ENCODE measurements at regions not wholly inside any gene's neighbourhood (a gene's known extent, or its start where the extent isn't known, plus 50 kb on each side); places are given as distances from the start of the nearest gene placed in this dataset.

DNA sequence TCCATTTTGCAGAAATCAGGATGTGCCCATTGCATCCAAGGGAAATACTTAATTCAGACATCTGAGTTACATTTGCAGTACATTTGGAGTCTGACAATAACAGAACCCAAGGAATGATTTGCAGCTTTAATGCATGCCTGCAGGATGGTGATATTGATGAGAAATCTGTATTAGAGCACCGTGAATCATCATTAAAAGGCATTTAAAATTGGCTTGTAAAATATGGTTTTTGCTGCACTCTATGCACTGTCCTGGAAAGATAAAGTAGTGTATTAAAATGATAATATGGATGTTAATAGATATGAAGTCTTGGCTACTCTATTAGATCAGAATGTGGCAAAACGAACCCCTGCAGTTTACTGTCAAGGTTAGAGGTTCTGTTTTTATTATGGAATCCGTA is 556.9 kb downstream of the MAT2B start:
- Histone ChIP-seq H3K27me3 (no peaks in the 10 kb centered on the region), H3K4me3 (no peak overlapping the region), H3K36me3 (no peaks in the 10 kb centered on the region), H3K9me3 (no peaks in the 10 kb centered on the region), H3K4me1 (no peaks in the 10 kb centered on the region), H3K27ac (no peak overlapping the region)
- TF ChIP-seq, protein P1, sequence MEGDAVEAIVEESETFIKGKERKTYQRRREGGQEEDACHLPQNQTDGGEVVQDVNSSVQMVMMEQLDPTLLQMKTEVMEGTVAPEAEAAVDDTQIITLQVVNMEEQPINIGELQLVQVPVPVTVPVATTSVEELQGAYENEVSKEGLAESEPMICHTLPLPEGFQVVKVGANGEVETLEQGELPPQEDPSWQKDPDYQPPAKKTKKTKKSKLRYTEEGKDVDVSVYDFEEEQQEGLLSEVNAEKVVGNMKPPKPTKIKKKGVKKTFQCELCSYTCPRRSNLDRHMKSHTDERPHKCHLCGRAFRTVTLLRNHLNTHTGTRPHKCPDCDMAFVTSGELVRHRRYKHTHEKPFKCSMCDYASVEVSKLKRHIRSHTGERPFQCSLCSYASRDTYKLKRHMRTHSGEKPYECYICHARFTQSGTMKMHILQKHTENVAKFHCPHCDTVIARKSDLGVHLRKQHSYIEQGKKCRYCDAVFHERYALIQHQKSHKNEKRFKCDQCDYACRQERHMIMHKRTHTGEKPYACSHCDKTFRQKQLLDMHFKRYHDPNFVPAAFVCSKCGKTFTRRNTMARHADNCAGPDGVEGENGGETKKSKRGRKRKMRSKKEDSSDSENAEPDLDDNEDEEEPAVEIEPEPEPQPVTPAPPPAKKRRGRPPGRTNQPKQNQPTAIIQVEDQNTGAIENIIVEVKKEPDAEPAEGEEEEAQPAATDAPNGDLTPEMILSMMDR (IDR thresholded peaks at IDR 0.05): no peak
- DNase-seq: no peak
- intact Hi-C loops (cut with DNase I; ENCODE audit: low total_unique reads): no loop called here

DNA sequence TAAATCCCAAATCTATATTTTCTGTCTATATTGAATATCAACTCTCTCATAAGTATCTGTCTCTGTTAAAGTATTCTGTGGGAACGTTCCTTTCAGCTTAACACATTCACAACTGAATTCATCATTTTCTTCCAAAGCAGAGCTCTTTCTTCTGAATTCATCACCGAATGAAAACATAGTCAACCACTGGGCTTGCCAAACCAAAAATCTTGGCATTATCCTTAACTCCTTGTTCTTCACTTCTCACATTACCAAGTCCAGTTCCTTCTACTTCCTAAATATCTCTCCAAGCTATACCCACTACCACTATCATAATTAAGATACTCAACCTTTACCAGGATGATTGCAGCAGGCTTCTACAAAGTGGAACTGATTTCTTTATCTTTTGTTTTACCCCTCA is 559.8 kb downstream of the MAT2B start:
- TF ChIP-seq, protein P1 (IDR thresholded peaks at IDR 0.05): no peak
- DNase-seq: no peak
- Histone ChIP-seq H3K4me3 (no peak overlapping the region), H3K4me1 (no peaks in the 10 kb centered on the region), H3K27me3 (no peaks in the 10 kb centered on the region), H3K27ac (no peak overlapping the region), H3K9me3 (peaks cover 0 to 6% (median 0%) of the 10 kb centered on the region in 3 donors), H3K36me3 (no peaks in the 10 kb centered on the region)
- intact Hi-C loops (cut with DNase I; ENCODE audit: low total_unique reads): no loop called here

- no peak for DNase-seq
- Histone ChIP-seq H3K27ac (no peak overlapping the region), H3K4me3 (no peak overlapping the region), H3K9me3 (peaks cover 0 to 6% (median 0%) of the 10 kb centered on the region in 3 donors), H3K4me1 (no peaks in the 10 kb centered on the region), H3K27me3 (no peaks in the 10 kb centered on the region), H3K36me3 (no peaks in the 10 kb centered on the region)
- intact Hi-C loops (cut with DNase I; ENCODE audit: low total_unique reads): no loop called here
- TF ChIP-seq, protein P1 (IDR thresholded peaks at IDR 0.05): no peak
Observed at GRCh38 chr5:164071671-164072070, 566.3 kb downstream of the MAT2B start.

DNA sequence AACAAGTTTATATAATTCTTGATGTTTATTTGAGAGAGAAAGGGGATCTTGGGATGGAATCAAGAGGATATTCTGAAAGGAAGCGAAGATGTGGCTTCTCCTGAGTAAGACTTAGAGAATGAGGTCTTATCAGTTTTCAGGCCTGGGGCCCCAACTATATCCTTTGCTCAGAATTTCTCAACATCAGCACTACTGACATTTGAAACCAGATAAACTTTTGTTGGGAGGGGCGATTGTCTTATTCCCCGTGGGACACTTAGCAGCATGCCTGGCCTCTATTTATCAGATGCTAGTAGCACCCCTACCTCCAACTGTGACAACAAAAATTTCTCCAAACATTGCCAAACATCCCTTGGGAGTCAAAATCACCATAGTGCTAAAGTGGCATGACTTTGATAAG is 567.7 kb downstream of the MAT2B start:
- TF ChIP-seq, protein P1 (IDR thresholded peaks at IDR 0.05): no peak
- Histone ChIP-seq H3K36me3 (no peaks in the 10 kb centered on the region), H3K27ac (no peak overlapping the region), H3K4me1 (no peaks in the 10 kb centered on the region), H3K27me3 (no peaks in the 10 kb centered on the region), H3K4me3 (no peak overlapping the region), H3K9me3 (peaks cover 0 to 6% (median 0%) of the 10 kb centered on the region in 3 donors)
- DNase-seq: no peak
- intact Hi-C loops (cut with DNase I; ENCODE audit: low total_unique reads): no loop called here

- no peak overlapping the region for H3K27ac ChIP-seq
- H3K4me1 ChIP-seq: no peaks in the 10 kb centered on the region
- no peaks in the 10 kb centered on the region for H3K9me3 ChIP-seq
- H3K4me3 ChIP-seq: no peak overlapping the region
- H3K36me3 ChIP-seq: no peaks in the 10 kb centered on the region
- intact Hi-C loops (cut with DNase I; ENCODE audit: low total_unique reads): no loop called here
- TF ChIP-seq, protein P1 (IDR thresholded peaks at IDR 0.05): no peak
- H3K27me3 ChIP-seq: no peaks in the 10 kb centered on the region
- DNase-seq: no peak
Observed at GRCh38 chr5:164076556-164076955, 571.1 kb downstream of the MAT2B start.

GRCh38 chr5:164090358-164090757 is 584.9 kb downstream of the MAT2B start:
- no peak for DNase-seq
- H3K4me1 ChIP-seq: no peaks in the 10 kb centered on the region
- TF ChIP-seq, protein P1 (IDR thresholded peaks at IDR 0.05): no peak

More at GRCh38 chr5:164090358-164090757, 584.9 kb downstream of the MAT2B start:
- Histone ChIP-seq H3K36me3 (no peaks in the 10 kb centered on the region), H3K27ac (no peak overlapping the region), H3K4me3 (no peak overlapping the region), H3K27me3 (no peaks in the 10 kb centered on the region), H3K9me3 (no peaks in the 10 kb centered on the region)
- intact Hi-C loops (cut with DNase I; ENCODE audit: low total_unique reads): no loop called here

All from tibial artery (tissue), 4 donors.